GM13976 (cell line): ENCODE measurements at regions not wholly inside any gene's neighbourhood (a gene's known extent, or its start where the extent isn't known, plus 50 kb on each side); places are given as distances from the start of the nearest gene placed in this dataset.

Experiments used
- DNase-seq: peaks from one replicate; pipeline ENCODE4 v3.0.0; 2012; ENCODE audit warnings: low spot score
- CTCF ChIP-seq: IDR thresholded peaks from 2 replicates; pipeline ENCODE4 v1.5.1; 2012; ENCODE audit warnings: borderline replicate concordance, mild to moderate bottlenecking; ENCODE audit not compliant: insufficient read depth; ENCODE audit errors: extremely low read depth, missing control alignments, control extremely low read depth
- in situ Hi-C: fragments of 300-500 bp; cut with MboI; formaldehyde crosslinking; loops from one replicate; pipeline ENCODE4 v1.12.0; 2022; ENCODE audit warnings: low sequenced_read_pairs, mixed read lengths, inconsistent platforms; ENCODE audit not compliant: unreplicated experiment

DNA sequence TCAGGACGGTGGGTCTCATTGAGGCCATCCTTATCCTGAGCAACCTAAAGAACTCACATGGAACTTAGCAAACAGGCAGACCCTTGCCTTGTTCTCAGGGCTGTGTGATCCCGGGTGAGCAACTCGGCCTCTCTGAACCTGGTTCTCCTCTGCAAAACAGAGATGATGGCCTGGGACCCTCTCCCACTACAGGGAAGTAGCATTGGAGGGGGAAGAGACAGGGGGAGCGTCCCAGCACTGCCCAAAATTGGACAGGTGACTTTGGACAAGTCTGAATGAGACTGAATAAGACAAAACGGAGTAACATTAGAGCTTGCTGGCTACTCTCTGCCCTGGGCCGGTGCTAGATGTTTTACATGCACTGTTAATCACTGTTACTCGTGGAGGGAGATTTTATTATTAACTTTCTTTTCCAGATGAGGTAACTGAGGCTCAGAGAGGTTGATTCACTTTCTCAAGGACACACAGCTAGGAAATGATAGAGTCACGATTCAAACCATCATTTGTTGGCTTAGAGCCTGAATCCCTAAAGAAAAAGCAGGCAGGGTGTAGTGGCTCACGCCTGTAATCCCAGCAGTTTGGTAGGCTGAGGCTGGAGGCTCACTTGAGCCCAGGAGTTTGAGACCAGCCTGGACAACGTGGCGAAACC lies 136.4 kb downstream of the C9orf50 start:
- no peak for TF ChIP-seq CTCF
- no peak for DNase-seq
- in situ Hi-C loops = no loop called here

- no peak for TF ChIP-seq CTCF
- in situ Hi-C loops = no loop called here
- no peak for DNase-seq
These were observed 137.2 kb downstream of the C9orf50 start for GRCh38 chr9:129483415-129484351.

- TF ChIP-seq CTCF = no peak
- DNase-seq = peak; percentile 58
- in situ Hi-C loops = no loop called here
These were observed 138.1 kb downstream of the C9orf50 start for GRCh38 chr9:129482521-129483414.

DNA sequence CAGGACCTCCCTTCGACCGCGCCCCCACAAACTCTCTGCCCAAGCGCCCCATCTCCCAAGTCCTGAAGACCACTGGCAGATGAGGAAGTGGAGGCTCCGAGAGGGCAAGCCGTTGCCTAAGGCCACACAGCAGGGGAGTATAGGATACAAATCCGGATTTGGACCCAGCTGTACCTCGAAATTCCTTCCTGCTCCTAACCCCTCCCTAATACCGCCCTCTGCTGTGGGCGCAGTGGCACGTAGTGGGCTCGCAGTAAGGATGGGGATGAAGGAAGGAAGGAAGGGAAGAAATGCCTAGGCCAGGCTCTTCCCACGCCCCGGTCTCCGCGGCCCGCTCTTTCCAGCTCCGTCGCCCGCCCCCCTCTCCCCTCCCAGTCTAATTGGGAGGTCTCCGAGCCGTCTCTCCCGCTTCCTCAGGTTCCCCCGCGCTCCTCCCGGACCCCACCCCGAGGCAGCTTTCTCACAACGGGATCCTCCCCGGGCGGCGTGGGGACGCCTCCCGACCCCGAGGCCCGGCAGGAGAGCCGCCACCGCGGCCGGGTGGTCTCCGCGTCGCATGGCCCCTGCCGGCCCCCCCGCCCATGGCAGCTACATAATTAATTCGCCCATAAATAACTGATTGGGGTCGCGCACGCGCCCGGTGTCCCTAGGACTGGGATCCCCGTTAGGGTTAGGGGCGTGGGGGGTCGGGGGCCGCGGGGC lies 138.9 kb downstream of the C9orf50 start:
- TF ChIP-seq CTCF = no peak
- no peak for DNase-seq
- in situ Hi-C loops = no loop called here

- in situ Hi-C loops = no loop called here
- no peak for TF ChIP-seq CTCF
- DNase-seq = no peak
These were observed 139.5 kb downstream of the C9orf50 start for GRCh38 chr9:129481424-129481809.
